MCF 10A (cell line): ENCODE measurements at regions not wholly inside any gene's neighbourhood (a gene's known extent, or its start where the extent isn't known, plus 50 kb on each side); places are given as distances from the start of the nearest gene placed in this dataset.

Source experiments
- BruUV-seq: library from RNA; stranded (reverse); fragments of 400-500 nt; replicated peaks from 2 replicates; lab custom pipeline; 2021; lab: Mats Ljungman, UMichigan
- CTCF ChIA-PET: fragments of 300-600 bp; sonication (Branson Sonifier 250); formaldehyde crosslinking; extraction: SDS; loops from one replicate; lab custom pipeline; 2021; ENCODE audit warnings: antibody characterized with exemption, inconsistent platforms; lab: Yijun Ruan, JAX
- POLR2A ChIA-PET: fragments of 300-600, 350-650 bp; sonication (Branson Sonifier 250); formaldehyde crosslinking; extraction: SDS; loops from one replicate; lab custom pipeline; 2020; ENCODE audit warnings: antibody characterized with exemption, inconsistent platforms; lab: Yijun Ruan, JAX
- DNase-seq: peaks from one replicate; pipeline ENCODE4 v3.0.0-alpha.2; 2018; ENCODE audit not compliant: unreplicated experiment
- H3K27ac Mint-ChIP-seq: one replicate; pipeline ENCODE4 v1.8.0; 2022; ENCODE audit warnings: mild to moderate bottlenecking, low read depth, mixed read lengths; ENCODE audit not compliant: unreplicated experiment
- H3K27me3 Mint-ChIP-seq: one replicate; pipeline ENCODE4 v1.8.0; 2022; ENCODE audit warnings: mixed read lengths; ENCODE audit not compliant: insufficient read depth, unreplicated experiment
- H3K36me3 Mint-ChIP-seq: one replicate; pipeline ENCODE4 v1.8.0; 2022; ENCODE audit warnings: mild to moderate bottlenecking, moderate library complexity, mixed read lengths; ENCODE audit not compliant: insufficient read depth, unreplicated experiment
- H3K4me1 Mint-ChIP-seq: one replicate; pipeline ENCODE4 v1.8.0; 2022; ENCODE audit warnings: mixed read lengths; ENCODE audit not compliant: insufficient read depth, unreplicated experiment
- H3K4me3 Mint-ChIP-seq: one replicate; pipeline ENCODE4 v1.8.0; 2022; ENCODE audit warnings: mild to moderate bottlenecking, moderate library complexity, mixed read lengths; ENCODE audit not compliant: unreplicated experiment
- H3K9me3 Mint-ChIP-seq: one replicate; pipeline ENCODE4 v1.8.0; 2022; ENCODE audit warnings: mixed read lengths; ENCODE audit not compliant: unreplicated experiment
- CTCF ChIP-seq: fragments of 200-600 bp; IDR thresholded peaks from one replicate; pipeline ENCODE4 v1.8.0; 2022; ENCODE audit warnings: antibody characterized with exemption, mild to moderate bottlenecking; ENCODE audit not compliant: unreplicated experiment
- intact Hi-C: fragments of 100-400 bp; cut with micrococcal nuclease; formaldehyde crosslinking; loops from 2 replicates; pipeline ENCODE4 v1.14.1; 2022

- ChIA-PET POLR2A (no interaction called here), CTCF (interaction anchor here (0.5 kb wide), 1 partner anchor 54 kb away, joined by 3 read pairs; no protein-coding TSS in a partner anchor)
- BruUV-seq = no TSS peak
- Mint-ChIP-seq H3K9me3 (no peaks in the 10 kb centered on the region), H3K27me3 (no peaks in the 10 kb centered on the region), H3K4me3 (no peak overlapping the region), H3K4me1 (no peaks in the 10 kb centered on the region), H3K36me3 (no peaks in the 10 kb centered on the region), H3K27ac (no peak overlapping the region)
- TF ChIP-seq CTCF = no peak
- intact Hi-C loops = no loop called here
- DNase-seq = no peak
Measured at GRCh38 chr5:66417781-66418180, 178.4 kb upstream of the MAST4 start.

- intact Hi-C loops = no loop called here
- no peak for TF ChIP-seq CTCF
- Mint-ChIP-seq H3K4me1 (no peaks in the 10 kb centered on the region), H3K27ac (no peak overlapping the region), H3K27me3 (peaks cover 5% of the 10 kb centered on the region), H3K36me3 (no peaks in the 10 kb centered on the region), H3K9me3 (peaks cover 8% of the 10 kb centered on the region), H3K4me3 (no peak overlapping the region)
- no TSS peak for BruUV-seq
- ChIA-PET POLR2A (interaction anchor here (0.6 kb wide), 1 partner anchor 173 kb away, joined by 4 read pairs; no protein-coding TSS in a partner anchor), CTCF (no interaction called here)
- DNase-seq = no peak
Measured at GRCh38 chr5:66423484-66423883, 172.7 kb upstream of the MAST4 start.

- CTCF ChIA-PET = no interaction called here
- Mint-ChIP-seq H3K9me3 (peaks cover 8% of the 10 kb centered on the region), H3K36me3 (no peaks in the 10 kb centered on the region), H3K27me3 (peaks cover 20% of the 10 kb centered on the region), H3K4me1 (no peaks in the 10 kb centered on the region), H3K4me3 (no peak overlapping the region), H3K27ac (no peak overlapping the region)
- no peak for TF ChIP-seq CTCF
- POLR2A ChIA-PET = no interaction called here
- DNase-seq = no peak
- intact Hi-C loops = no loop called here
- BruUV-seq = no TSS peak
Measured at GRCh38 chr5:66425842-66426241, 170.4 kb upstream of the MAST4 start.

GRCh38 chr5:66426259-66427138 is 169.7 kb upstream of the MAST4 start:
- no peak overlapping the region for H3K27ac Mint-ChIP-seq
- no peaks in the 10 kb centered on the region for H3K36me3 Mint-ChIP-seq
- ChIA-PET POLR2A (no interaction called here), CTCF (no interaction called here)
- TF ChIP-seq CTCF = no peak
- no peak overlapping the region for H3K4me3 Mint-ChIP-seq
- intact Hi-C loops = no loop called here
- peaks cover 8% of the 10 kb centered on the region for H3K9me3 Mint-ChIP-seq
- BruUV-seq = no TSS peak
- peaks cover 20% of the 10 kb centered on the region for H3K27me3 Mint-ChIP-seq
- DNase-seq = no peak
- H3K4me1 Mint-ChIP-seq = no peaks in the 10 kb centered on the region
